ENCODE measurements at regions not wholly inside any gene's neighbourhood (a gene's known extent, or its start where the extent isn't known, plus 50 kb on each side); places are given as distances from the start of the nearest gene placed in this dataset.
A peak's percentile ranks its signal among the peaks of the same experiment; 100 is the strongest.
"Not testable (repeated sequence)": the region's sequence is repeated elsewhere in the genome, so short reads cannot be mapped to it uniquely, and the experiment has no call there.

- H3K27ac ChIP-seq (ENCODE audit: low read depth, low read length, severe bottlenecking), result no peak overlapping the region
- H3K4me3 ChIP-seq (ENCODE audit: extremely low read depth, insufficient read depth, low read length, poor library complexity, severe bottlenecking), result no peak overlapping the region
- no peaks in the 10 kb centered on the region for H3K4me1 ChIP-seq (ENCODE audit: control insufficient read depth, insufficient read depth, low read length, poor library complexity, severe bottlenecking)
- H3K36me3 ChIP-seq (ENCODE audit: control insufficient read depth, insufficient read depth, low read length), result no peaks in the 10 kb centered on the region
- H3K9me3 ChIP-seq (ENCODE audit: control insufficient read depth, low read length), result no peaks in the 10 kb centered on the region
- WGBS, 2 experiments (ENCODE audit: insufficient coverage in 2 of 2), result no CpG with 5 or more reads among the region's 3 CpGs
Observed at GRCh38 chr5:91477408-91477807, 94.3 kb upstream of the ARRDC3 start.

DNA sequence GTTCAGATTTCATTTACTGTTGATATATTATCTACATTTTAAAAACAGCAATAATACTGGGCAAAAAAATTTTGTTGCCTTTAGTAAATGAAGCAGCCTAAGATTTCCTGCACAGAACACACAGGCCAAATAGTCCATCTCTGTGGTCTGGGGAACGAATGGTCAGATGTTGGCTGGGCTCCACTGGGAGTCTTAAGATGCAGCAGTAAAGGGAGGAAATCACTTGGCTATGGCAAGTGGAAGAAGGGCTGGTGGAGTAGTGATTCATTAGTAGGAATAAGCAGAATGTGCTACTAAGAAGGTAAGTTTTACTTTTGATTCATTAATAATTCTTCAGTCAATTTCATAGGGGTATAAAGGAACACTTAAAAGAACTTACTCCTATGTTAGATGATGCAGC lies 91.1 kb upstream of the ARRDC3 start:
- 100% methylated on average over 1 of the region's 1 CpG for WGBS, 2 experiments (ENCODE audit: insufficient coverage in 2 of 2)
- no peaks in the 10 kb centered on the region for H3K4me1 ChIP-seq (ENCODE audit: control insufficient read depth, insufficient read depth, low read length, poor library complexity, severe bottlenecking)

DNA sequence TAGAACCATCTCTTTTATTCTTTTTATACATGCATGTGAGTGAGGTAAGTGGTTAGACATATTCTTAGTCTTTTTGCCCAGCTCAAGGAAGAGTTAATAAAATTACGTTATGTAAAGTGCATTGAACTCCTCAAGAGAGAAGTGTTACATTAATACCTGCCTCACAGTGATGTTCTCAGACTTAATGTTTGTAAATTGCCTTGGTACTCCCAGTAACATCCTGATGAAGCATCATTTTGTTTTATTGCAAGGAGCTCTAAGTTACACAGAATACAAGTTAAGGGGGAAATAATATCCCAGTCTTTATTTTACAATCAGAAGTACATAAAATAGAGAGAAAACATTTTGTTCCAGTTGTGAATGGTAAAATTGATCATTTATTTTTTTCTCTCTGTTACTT lies 89.5 kb upstream of the ARRDC3 start:
- no CpG with 5 or more reads among the region's 1 CpG for whole genome bisulfite sequencing, 2 experiments (ENCODE audit: insufficient coverage in 2 of 2)
- H3K4me3 ChIP-seq (ENCODE audit: extremely low read depth, insufficient read depth, low read length, poor library complexity, severe bottlenecking), result no peak overlapping the region
- H3K9me3 ChIP-seq (ENCODE audit: control insufficient read depth, low read length), result no peaks in the 10 kb centered on the region
- H3K27ac ChIP-seq (ENCODE audit: low read depth, low read length, severe bottlenecking), result no peak overlapping the region
- no peaks in the 10 kb centered on the region for H3K36me3 ChIP-seq (ENCODE audit: control insufficient read depth, insufficient read depth, low read length)
- peaks cover 4% of the 10 kb centered on the region for H3K4me1 ChIP-seq (ENCODE audit: control insufficient read depth, insufficient read depth, low read length, poor library complexity, severe bottlenecking)

More for the DNA sequence above, 91.1 kb upstream of the ARRDC3 start:
- Histone ChIP-seq H3K9me3 (ENCODE audit: control insufficient read depth, low read length) (no peaks in the 10 kb centered on the region), H3K4me3 (ENCODE audit: extremely low read depth, insufficient read depth, low read length, poor library complexity, severe bottlenecking) (no peak overlapping the region), H3K36me3 (ENCODE audit: control insufficient read depth, insufficient read depth, low read length) (no peaks in the 10 kb centered on the region), H3K27ac (ENCODE audit: low read depth, low read length, severe bottlenecking) (no peak overlapping the region)

GRCh38 chr5:91469517-91470165 lies 86.5 kb upstream of the ARRDC3 start:
- H3K4me1 ChIP-seq (ENCODE audit: control insufficient read depth, insufficient read depth, low read length, poor library complexity, severe bottlenecking), result peaks cover 4% of the 10 kb centered on the region
- 85 to 86% methylated on average over 6 to 7 of the region's 10 CpGs for WGBS, 2 experiments (ENCODE audit: insufficient coverage in 2 of 2)
- no peaks in the 10 kb centered on the region for H3K9me3 ChIP-seq (ENCODE audit: control insufficient read depth, low read length)
- H3K4me3 ChIP-seq (ENCODE audit: extremely low read depth, insufficient read depth, low read length, poor library complexity, severe bottlenecking), result no peak overlapping the region
- H3K27ac ChIP-seq (ENCODE audit: low read depth, low read length, severe bottlenecking), result peak overlapping the region; percentile 74
- no peaks in the 10 kb centered on the region for H3K36me3 ChIP-seq (ENCODE audit: control insufficient read depth, insufficient read depth, low read length)

DNA sequence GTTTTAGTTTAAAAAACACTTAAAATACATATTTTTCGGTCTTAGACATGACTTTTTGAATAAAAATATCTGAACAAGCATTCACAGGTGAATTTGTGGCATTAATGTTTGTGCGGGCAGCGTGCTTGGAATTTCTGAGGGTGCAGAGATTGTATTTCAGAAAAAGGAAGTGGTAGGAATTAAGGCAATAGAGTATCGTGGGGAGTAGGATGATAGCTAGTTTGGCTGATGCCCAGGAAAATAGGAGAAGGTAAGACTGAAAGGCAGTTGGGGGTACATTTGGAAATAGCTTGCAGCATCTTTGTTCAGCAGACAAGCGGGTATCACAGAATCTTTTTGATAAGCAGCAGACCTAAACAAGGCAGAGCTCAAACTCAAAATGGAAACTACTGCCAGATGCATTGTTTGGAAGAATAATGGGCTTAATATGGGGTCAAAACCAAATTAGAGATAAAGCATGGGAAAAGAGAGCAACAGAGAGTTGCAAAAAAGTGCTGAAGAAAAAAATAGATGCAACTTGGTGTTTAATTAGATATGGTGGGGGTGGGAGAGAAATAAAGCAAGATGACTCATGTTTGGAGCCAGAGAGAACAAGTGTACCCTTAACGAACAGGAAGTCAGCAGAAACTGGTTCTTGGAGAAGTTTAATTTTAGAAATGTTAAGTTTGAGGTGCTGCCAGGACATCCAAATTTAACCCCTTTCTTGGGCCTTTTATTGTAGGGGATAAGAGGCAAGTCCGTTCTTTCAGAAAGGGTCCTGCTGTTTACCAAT lies 85.7 kb upstream of the ARRDC3 start:
- no peak overlapping the region for H3K4me3 ChIP-seq (ENCODE audit: extremely low read depth, insufficient read depth, low read length, poor library complexity, severe bottlenecking)
- H3K9me3 ChIP-seq (ENCODE audit: control insufficient read depth, low read length), result no peaks in the 10 kb centered on the region
- peaks cover 4% of the 10 kb centered on the region for H3K4me1 ChIP-seq (ENCODE audit: control insufficient read depth, insufficient read depth, low read length, poor library complexity, severe bottlenecking)
- WGBS, 2 experiments (ENCODE audit: insufficient coverage in 2 of 2), result 92 to 93% methylated on average over 5 to 6 of the region's 7 CpGs
- peak overlapping the region; percentile 74 for H3K27ac ChIP-seq (ENCODE audit: low read depth, low read length, severe bottlenecking)
- H3K36me3 ChIP-seq (ENCODE audit: control insufficient read depth, insufficient read depth, low read length), result no peaks in the 10 kb centered on the region

GRCh38 chr5:91464886-91465646 lies 81.9 kb upstream of the ARRDC3 start:
- Histone ChIP-seq H3K4me3 (ENCODE audit: extremely low read depth, insufficient read depth, low read length, poor library complexity, severe bottlenecking) (no peak overlapping the region), H3K36me3 (ENCODE audit: control insufficient read depth, insufficient read depth, low read length) (no peaks in the 10 kb centered on the region), H3K9me3 (ENCODE audit: control insufficient read depth, low read length) (no peaks in the 10 kb centered on the region), H3K4me1 (ENCODE audit: control insufficient read depth, insufficient read depth, low read length, poor library complexity, severe bottlenecking) (peaks cover 4% of the 10 kb centered on the region), H3K27ac (ENCODE audit: low read depth, low read length, severe bottlenecking) (no peak overlapping the region)
- 100% methylated on average over 2 of the region's 4 CpGs; no CpG with 5 or more reads in 1 of the 2 experiments for WGBS, 2 experiments (ENCODE audit: insufficient coverage in 2 of 2)

DNA sequence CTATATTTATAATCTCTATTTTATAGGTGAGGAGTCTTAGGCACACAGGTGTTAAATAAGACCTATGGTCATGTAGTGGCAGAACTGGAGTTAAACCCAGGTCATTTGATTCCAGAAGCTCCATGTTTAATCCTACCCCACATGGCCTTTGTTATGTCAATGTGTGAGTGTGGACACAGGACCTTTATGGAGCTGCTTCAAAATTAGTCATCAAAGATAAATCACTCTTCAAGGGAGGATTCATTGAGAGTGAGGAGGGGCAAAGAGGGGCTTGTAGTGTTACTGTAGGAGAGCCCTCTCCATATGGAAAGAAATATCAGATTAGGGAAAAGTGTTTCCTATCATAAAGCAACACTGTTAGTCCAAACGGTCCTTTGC lies 74.6 kb upstream of the ARRDC3 start:
- Histone ChIP-seq H3K4me1 (ENCODE audit: control insufficient read depth, insufficient read depth, low read length, poor library complexity, severe bottlenecking) (no peaks in the 10 kb centered on the region), H3K36me3 (ENCODE audit: control insufficient read depth, insufficient read depth, low read length) (no peaks in the 10 kb centered on the region), H3K4me3 (ENCODE audit: extremely low read depth, insufficient read depth, low read length, poor library complexity, severe bottlenecking) (no peak overlapping the region), H3K27ac (ENCODE audit: low read depth, low read length, severe bottlenecking) (no peak overlapping the region), H3K9me3 (ENCODE audit: control insufficient read depth, low read length) (no peaks in the 10 kb centered on the region)
- 100% methylated on average over 1 of the region's 1 CpG; no CpG with 5 or more reads in 1 of the 2 experiments for WGBS, 2 experiments (ENCODE audit: insufficient coverage in 2 of 2)

- Histone ChIP-seq H3K36me3 (ENCODE audit: control insufficient read depth, insufficient read depth, low read length) (no peaks in the 10 kb centered on the region), H3K9me3 (ENCODE audit: control insufficient read depth, low read length) (no peaks in the 10 kb centered on the region), H3K27ac (ENCODE audit: low read depth, low read length, severe bottlenecking) (no peak overlapping the region), H3K4me1 (ENCODE audit: control insufficient read depth, insufficient read depth, low read length, poor library complexity, severe bottlenecking) (no peaks in the 10 kb centered on the region), H3K4me3 (ENCODE audit: extremely low read depth, insufficient read depth, low read length, poor library complexity, severe bottlenecking) (no peak overlapping the region)
- WGBS, 2 experiments (ENCODE audit: insufficient coverage in 2 of 2), result no CpG with 5 or more reads among the region's 2 CpGs
Observed at GRCh38 chr5:91456928-91457680, 74.0 kb upstream of the ARRDC3 start.

GRCh38 chr5:91449083-91449482 lies 66.0 kb upstream of the ARRDC3 start:
- no peak overlapping the region for H3K4me3 ChIP-seq (ENCODE audit: extremely low read depth, insufficient read depth, low read length, poor library complexity, severe bottlenecking)
- WGBS, 2 experiments (ENCODE audit: insufficient coverage in 2 of 2), result 91 to 100% methylated on average over 1 of the region's 1 CpG
- no peaks in the 10 kb centered on the region for H3K9me3 ChIP-seq (ENCODE audit: control insufficient read depth, low read length)
- no peak overlapping the region for H3K27ac ChIP-seq (ENCODE audit: low read depth, low read length, severe bottlenecking)
- no peaks in the 10 kb centered on the region for H3K4me1 ChIP-seq (ENCODE audit: control insufficient read depth, insufficient read depth, low read length, poor library complexity, severe bottlenecking)
- no peaks in the 10 kb centered on the region for H3K36me3 ChIP-seq (ENCODE audit: control insufficient read depth, insufficient read depth, low read length)

GRCh38 chr5:91448079-91448478 lies 65.0 kb upstream of the ARRDC3 start:
- H3K27ac ChIP-seq (ENCODE audit: low read depth, low read length, severe bottlenecking); H3K36me3 ChIP-seq (ENCODE audit: control insufficient read depth, insufficient read depth, low read length); H3K4me3 ChIP-seq (ENCODE audit: extremely low read depth, insufficient read depth, low read length, poor library complexity, severe bottlenecking); H3K4me1 ChIP-seq (ENCODE audit: control insufficient read depth, insufficient read depth, low read length, poor library complexity, severe bottlenecking); H3K9me3 ChIP-seq (ENCODE audit: control insufficient read depth, low read length): not testable (repeated sequence)
- WGBS, 2 experiments (ENCODE audit: insufficient coverage in 2 of 2), result no CpG with 5 or more reads among the region's 2 CpGs
